ENCODE measurements at regions not wholly inside any gene's neighbourhood (a gene's known extent, or its start where the extent isn't known, plus 50 kb on each side); places are given as distances from the start of the nearest gene placed in this dataset.
"Not testable (repeated sequence)": the region's sequence is repeated elsewhere in the genome, so short reads cannot be mapped to it uniquely, and the experiment has no call there.

- no peak for DNase-seq (ENCODE audit: low spot score)
Measured at GRCh38 chr7:4438723-4439245, 243.3 kb upstream of the FOXK1 start.

GRCh38 chr7:4439444-4439843, 242.7 kb upstream of the FOXK1 start:
- no peak for DNase-seq (ENCODE audit: low spot score)

- DNase-seq (ENCODE audit: low spot score): no peak
Measured at GRCh38 chr7:4444106-4444505, 238.0 kb upstream of the FOXK1 start.

GRCh38 chr7:4445777-4446176, 236.3 kb upstream of the FOXK1 start:
- no peak for DNase-seq (ENCODE audit: low spot score)

GRCh38 chr7:4449263-4449662, 232.8 kb upstream of the FOXK1 start:
- DNase-seq (ENCODE audit: low spot score): no peak

GRCh38 chr7:4450483-4450882, 231.6 kb upstream of the FOXK1 start:
- no peak for DNase-seq (ENCODE audit: low spot score)

- no peak for DNase-seq (ENCODE audit: low spot score)
Measured at GRCh38 chr7:4460597-4460996, 221.5 kb upstream of the FOXK1 start.

- DNase-seq (ENCODE audit: low spot score): no peak
Measured at GRCh38 chr7:4461531-4461930, 220.6 kb upstream of the FOXK1 start.

- DNase-seq (ENCODE audit: low spot score): no peak
Measured at GRCh38 chr7:4468320-4469102, 213.6 kb upstream of the FOXK1 start.

GRCh38 chr7:4470246-4470645, 211.8 kb upstream of the FOXK1 start:
- DNase-seq (ENCODE audit: low spot score): no peak

- DNase-seq (ENCODE audit: low spot score): no peak
Measured at GRCh38 chr7:4472728-4473127, 209.4 kb upstream of the FOXK1 start.

GRCh38 chr7:4479367-4480039, 202.6 kb upstream of the FOXK1 start:
- no peak for DNase-seq (ENCODE audit: low spot score)

GRCh38 chr7:4480131-4480530, 202.0 kb upstream of the FOXK1 start:
- not testable (repeated sequence) for DNase-seq (ENCODE audit: low spot score)

- DNase-seq (ENCODE audit: low spot score): no peak
Measured at GRCh38 chr7:4483851-4484250, 198.2 kb upstream of the FOXK1 start.

GRCh38 chr7:4484545-4484944, 197.6 kb upstream of the FOXK1 start:
- no peak for DNase-seq (ENCODE audit: low spot score)

- DNase-seq (ENCODE audit: low spot score): no peak
Measured at GRCh38 chr7:4486907-4487306, 195.2 kb upstream of the FOXK1 start.

- not testable (repeated sequence) for DNase-seq (ENCODE audit: low spot score)
Measured at GRCh38 chr7:4496911-4497310, 185.2 kb upstream of the FOXK1 start.

GRCh38 chr7:4500812-4501211, 181.3 kb upstream of the FOXK1 start:
- DNase-seq (ENCODE audit: low spot score): no peak

GRCh38 chr7:4507886-4508285, 174.2 kb upstream of the FOXK1 start:
- DNase-seq (ENCODE audit: low spot score): not testable (repeated sequence)

- DNase-seq (ENCODE audit: low spot score): no peak
Measured at GRCh38 chr7:4513450-4513849, 168.6 kb upstream of the FOXK1 start.

GRCh38 chr7:4519819-4520520, 162.1 kb upstream of the FOXK1 start:
- DNase-seq (ENCODE audit: low spot score): no peak

- no peak for DNase-seq (ENCODE audit: low spot score)
Measured at GRCh38 chr7:4523219-4523618, 158.9 kb upstream of the FOXK1 start.

GRCh38 chr7:4523873-4524272, 158.2 kb upstream of the FOXK1 start:
- DNase-seq (ENCODE audit: low spot score): no peak
